H1 (cell line): ENCODE measurements at regions not wholly inside any gene's neighbourhood (a gene's known extent, or its start where the extent isn't known, plus 50 kb on each side); places are given as distances from the start of the nearest gene placed in this dataset.

Experiments
- CTCF ChIA-PET: fragments of 300-600 bp; sonication (Branson Sonifier 250); formaldehyde crosslinking; loops from one replicate; lab custom pipeline; 2021; ENCODE audit not compliant: partially characterized antibody; lab: Charles Lee
- POLR2A ChIA-PET: fragments of 300-600 bp; sonication (Branson Sonifier 250); formaldehyde crosslinking; loops from one replicate; lab custom pipeline; 2021; ENCODE audit warnings: inconsistent platforms; ENCODE audit not compliant: partially characterized antibody; lab: Charles Lee
- DNase-seq, 2 experiments: peaks; one replicate each; pipeline versions ENCODE4 v3.0.0 to v3.0.0-alpha.2; 2010 to 2022; ENCODE audit warnings: low spot score in 2 of 2, low read depth in 1 of 2, mixed read lengths in 1 of 2
- FAIRE-seq: peaks from 2 replicates; lab custom pipeline; 2011; peaks lifted over from hg19 to GRCh38; lab: Jason Lieb, UNC
- H2AFZ ChIP-seq: 2 replicates; pipeline ENCODE4 v1.8.1; 2012; ENCODE audit warnings: low read length, inconsistent platforms
- H2AK5ac ChIP-seq: 2 replicates; pipeline ENCODE4 v1.6.1; 2013; ENCODE audit warnings: low read depth, low read length
- H2BK120ac ChIP-seq: replicated peaks from 2 replicates; pipeline ENCODE3; 2013; ENCODE audit warnings: low read depth, low read length, inconsistent platforms
- H2BK12ac ChIP-seq: 2 replicates; pipeline ENCODE4 v1.6.1; 2013; ENCODE audit warnings: low read depth, low read length
- H2BK15ac ChIP-seq: 2 replicates; pipeline ENCODE4 v1.6.1; 2013; ENCODE audit warnings: low read length
- H2BK20ac ChIP-seq: 2 replicates; pipeline ENCODE4 v1.6.1; 2013; ENCODE audit warnings: low read length
- H2BK5ac ChIP-seq: 2 replicates; pipeline ENCODE4 v1.6.1; 2013; ENCODE audit warnings: low read depth, low read length
- H3K14ac ChIP-seq: 2 replicates; pipeline ENCODE4 v1.6.1; 2013; ENCODE audit warnings: inconsistent platforms; ENCODE audit not compliant: insufficient read length
- H3K18ac ChIP-seq: 2 replicates; pipeline ENCODE4 v1.6.1; 2013; ENCODE audit warnings: low read length; ENCODE audit errors: extremely low read depth
- H3K23ac ChIP-seq: 2 replicates; pipeline ENCODE4 v1.6.1; 2013; ENCODE audit warnings: inconsistent platforms; ENCODE audit not compliant: insufficient read length
- H3K23me2 ChIP-seq: 2 replicates; pipeline ENCODE4 v1.6.1; 2013; ENCODE audit warnings: low read depth, low read length
- H3K27ac ChIP-seq: 2 replicates; pipeline ENCODE4 v1.6.1; 2011; ENCODE audit warnings: low read depth, low read length, inconsistent platforms
- H3K27me3 ChIP-seq, 4 experiments: replicated peaks in 1 of 4; 1 replicate in 1 of 4; 2 replicates in 3 of 4; pipeline versions ENCODE4 v1.6.1 to v1.8.1; 2011 to 2013; ENCODE audit warnings: low read length in 3 of 4, mild to moderate bottlenecking in 3 of 4, inconsistent platforms in 2 of 4, mixed read lengths in 2 of 4, moderate library complexity in 1 of 4; ENCODE audit not compliant: control insufficient read depth in 3 of 4, insufficient read depth in 3 of 4; ENCODE audit errors: extremely low read depth in 1 of 4
- H3K36me3 ChIP-seq, 4 experiments: 2 replicates each; pipeline versions ENCODE4 v1.6.1 to v1.8.1; 2011 to 2013; ENCODE audit warnings: mild to moderate bottlenecking in 4 of 4, low read length in 3 of 4, moderate library complexity in 2 of 4, control low read depth in 1 of 4, inconsistent platforms in 1 of 4; ENCODE audit not compliant: insufficient read depth in 4 of 4, control insufficient read depth in 2 of 4
- H3K4ac ChIP-seq: replicated peaks from 2 replicates; pipeline ENCODE3; 2013; ENCODE audit warnings: low read length, low read depth, mixed read lengths, inconsistent platforms; ENCODE audit not compliant: insufficient read length
- H3K4me1 ChIP-seq, 4 experiments: replicated peaks in 1 of 4; 1 replicate in 1 of 4; 2 replicates in 3 of 4; pipeline versions ENCODE4 v1.6.1 to v1.8.1; 2011 to 2013; ENCODE audit warnings: low read length in 3 of 4, inconsistent platforms in 2 of 4, mixed read lengths in 1 of 4; ENCODE audit not compliant: insufficient read depth in 4 of 4, control insufficient read depth in 3 of 4
- H3K4me2 ChIP-seq, 2 experiments: 2 replicates each; pipeline versions ENCODE4 v1.6.1 to v1.8.1; 2011 to 2013; ENCODE audit warnings: low read depth in 2 of 2, low read length in 2 of 2, control low read depth in 1 of 2, inconsistent platforms in 1 of 2, mild to moderate bottlenecking in 1 of 2; ENCODE audit not compliant: insufficient read depth in 1 of 2
- H3K4me3 ChIP-seq, 4 experiments: fragments of 200-600, 300-600 bp in 1 of 4; sonication (generic), shearing (Covaris generic), sonication (Bioruptor Twin) in 1 of 4; 2 replicates each; pipeline versions ENCODE4 v1.5.1 to v1.8.1; 2011 to 2016; ENCODE audit warnings: low read length in 4 of 4, low read depth in 3 of 4, control low read depth in 2 of 4, inconsistent platforms in 2 of 4, mild to moderate bottlenecking in 2 of 4, mixed read lengths in 1 of 4, moderate library complexity in 1 of 4; ENCODE audit not compliant: insufficient read depth in 2 of 4; ENCODE audit errors: extremely low read depth in 1 of 4
- H3K56ac ChIP-seq: replicated peaks from 2 replicates; pipeline ENCODE3; 2013; ENCODE audit warnings: low read depth, mild to moderate bottlenecking, mixed read lengths, low read length, inconsistent platforms; ENCODE audit not compliant: insufficient read length
- H3K79me1 ChIP-seq: 2 replicates; pipeline ENCODE4 v1.6.1; 2013; ENCODE audit warnings: low read depth, low read length, control low read depth
- H3K79me2 ChIP-seq, 2 experiments: 2 replicates each; pipeline versions ENCODE4 v1.6.1 to v1.8.1; 2012 to 2013; ENCODE audit warnings: low read length in 2 of 2, mild to moderate bottlenecking in 2 of 2, inconsistent platforms in 1 of 2; ENCODE audit not compliant: insufficient read depth in 2 of 2, control insufficient read depth in 1 of 2
- H3K9ac ChIP-seq, 4 experiments: replicated peaks in 1 of 4; 1 replicate in 1 of 4; 2 replicates in 3 of 4; pipeline versions ENCODE4 v1.6.1 to v1.8.1; 2011 to 2013; ENCODE audit warnings: low read depth in 3 of 4, low read length in 3 of 4, control low read depth in 2 of 4, mild to moderate bottlenecking in 2 of 4, moderate library complexity in 2 of 4, inconsistent platforms in 1 of 4; ENCODE audit errors: extremely low read depth in 1 of 4
- H3K9me3 ChIP-seq, 2 experiments: 2 replicates each; pipeline versions ENCODE4 v1.6.1 to v1.8.1; 2012 to 2013; ENCODE audit warnings: mild to moderate bottlenecking in 2 of 2, moderate library complexity in 2 of 2, control low read depth in 1 of 2, inconsistent platforms in 1 of 2, low read depth in 1 of 2, low read length in 1 of 2, mixed read lengths in 1 of 2; ENCODE audit not compliant: insufficient read depth in 2 of 2
- H4K20me1 ChIP-seq, 2 experiments: replicated peaks in 1 of 2; 2 replicates each; pipeline versions ENCODE3 to v1.8.1; 2011 to 2013; ENCODE audit warnings: inconsistent platforms in 2 of 2, low read length in 2 of 2, mild to moderate bottlenecking in 1 of 2; ENCODE audit not compliant: insufficient read depth in 2 of 2, control insufficient read depth in 1 of 2
- H4K5ac ChIP-seq: 2 replicates; pipeline ENCODE4 v1.6.1; 2013; ENCODE audit warnings: low read length, low read depth, mixed read lengths, inconsistent platforms; ENCODE audit not compliant: insufficient read length
- H4K8ac ChIP-seq: 2 replicates; pipeline ENCODE4 v1.8.0; 2013; ENCODE audit warnings: mild to moderate bottlenecking, moderate library complexity, low read length, inconsistent platforms; ENCODE audit not compliant: insufficient read depth; ENCODE audit errors: extremely low read depth
- H4K91ac ChIP-seq: replicated peaks from 2 replicates; pipeline ENCODE3; 2013; ENCODE audit warnings: low read length, mixed read lengths, inconsistent platforms; ENCODE audit not compliant: insufficient read length
- CTBP2 ChIP-seq: IDR thresholded peaks from 2 replicates; pipeline ENCODE4 v1.7.0; 2011; ENCODE audit warnings: borderline replicate concordance, mild to moderate bottlenecking, moderate library complexity, mixed read lengths, low read length; ENCODE audit not compliant: insufficient read depth, insufficient read length
- EGR1 ChIP-seq: IDR thresholded peaks from 2 replicates; pipeline ENCODE4 v1.6.1; 2011; ENCODE audit warnings: low read depth, low read length, borderline replicate concordance
- EP300 ChIP-seq, 2 experiments: IDR thresholded peaks; 1 replicate in 1 of 2; 2 replicates in 1 of 2; pipeline ENCODE4 v1.6.1; 2011 to 2012; ENCODE audit warnings: low read depth in 2 of 2, low read length in 2 of 2, mild to moderate bottlenecking in 2 of 2, borderline replicate concordance in 1 of 2, inconsistent platforms in 1 of 2, moderate library complexity in 1 of 2
- SP4 ChIP-seq: IDR thresholded peaks from 2 replicates; pipeline ENCODE4 v1.6.1; 2012; ENCODE audit warnings: low read length, inconsistent platforms
- TCF12 ChIP-seq: IDR thresholded peaks from 2 replicates; pipeline ENCODE4 v1.6.1; 2011; ENCODE audit warnings: low read depth, mild to moderate bottlenecking, low read length
- WGBS, 2 experiments: shearing (Covaris generic) in 1 of 2; methylation state at CpG; one replicate each; pipeline versions ENCODE4 v1.1.6 to v1.1.7; 2013 to 2015; ENCODE audit warnings: low lambda C conversion rate in 2 of 2, mixed read lengths in 2 of 2, inconsistent platforms in 1 of 2, low coverage in 1 of 2, missing lambda C conversion rate in 1 of 2; ENCODE audit not compliant: insufficient replicate concordance in 2 of 2, insufficient coverage in 1 of 2, insufficient read length in 1 of 2; ENCODE audit errors: extremely low coverage in 1 of 2, missing lambda C conversion rate in 1 of 2; 5-methylcytosine and 5-hydroxymethylcytosine counted together

- Histone ChIP-seq H4K5ac (no peak overlapping the region), H3K18ac (no peak overlapping the region), H2BK12ac (no peak overlapping the region), H3K79me1 (no peaks in the 10 kb centered on the region), H3K27me3 (no peaks in the 10 kb centered on the region), H3K56ac (no peak overlapping the region), H3K27ac (no peak overlapping the region), H3K9me3 (no peaks in the 10 kb centered on the region), H3K4ac (no peak overlapping the region), H2AFZ (no peak overlapping the region), H3K23ac (no peak overlapping the region), H3K4me2 (no peak overlapping the region), H3K14ac (no peak overlapping the region), H3K4me3 (no peak overlapping the region), H2BK120ac (no peak overlapping the region), H2AK5ac (no peak overlapping the region), H2BK15ac (no peak overlapping the region), H3K9ac (no peak overlapping the region), H3K36me3 (no peaks in the 10 kb centered on the region), H2BK20ac (no peak overlapping the region), H4K91ac (no peak overlapping the region), H3K79me2 (no peaks in the 10 kb centered on the region), H2BK5ac (no peak overlapping the region), H3K23me2 (no peaks in the 10 kb centered on the region), H4K20me1 (no peaks in the 10 kb centered on the region), H3K4me1 (peaks cover 0 to 4% (median 3%) of the 10 kb centered on the region in 4 experiments; a peak in 3 of 7 replicates), H4K8ac (no peak overlapping the region)
- ChIA-PET POLR2A (no interaction called here), CTCF (interaction anchor here (1.4 kb wide), 1 partner anchor 111 kb away, joined by 3 read pairs; no protein-coding TSS in a partner anchor)
- TF ChIP-seq CTBP2, result no peak
- no peak for TF ChIP-seq EGR1
- TF ChIP-seq EP300 (IDR thresholded peaks at IDR 0.05; ENCODE audit: borderline replicate concordance in 1 of 2, low read depth in 2 of 2, low read length in 2 of 2), result no peak
- TF ChIP-seq TCF12, result no peak
- no peak for TF ChIP-seq SP4
- WGBS, 2 experiments, result 94% methylated on average over 2 of the region's 2 CpGs; no CpG with 5 or more reads in 1 of the 2 experiments
- FAIRE-seq, result no peak
- DNase-seq, result no peak
Observed at GRCh38 chr5:86875539-86875938, 257.8 kb downstream of the COX7C start.
